H1 (cell line): ENCODE measurements at regions not wholly inside any gene's neighbourhood (a gene's known extent, or its start where the extent isn't known, plus 50 kb on each side); places are given as distances from the start of the nearest gene placed in this dataset.

Experiments used
- CTCF ChIA-PET: fragments of 300-600 bp; sonication (Branson Sonifier 250); formaldehyde crosslinking; loops from one replicate; lab custom pipeline; 2021; ENCODE audit not compliant: partially characterized antibody; lab: Charles Lee
- POLR2A ChIA-PET: fragments of 300-600 bp; sonication (Branson Sonifier 250); formaldehyde crosslinking; loops from one replicate; lab custom pipeline; 2021; ENCODE audit warnings: inconsistent platforms; ENCODE audit not compliant: partially characterized antibody; lab: Charles Lee
- DNase-seq, 2 experiments: peaks; one replicate each; pipeline versions ENCODE4 v3.0.0 to v3.0.0-alpha.2; 2010 to 2022; ENCODE audit warnings: low spot score in 2 of 2, low read depth in 1 of 2, mixed read lengths in 1 of 2
- FAIRE-seq: peaks from 2 replicates; lab custom pipeline; 2011; peaks lifted over from hg19 to GRCh38; lab: Jason Lieb, UNC
- H2AFZ ChIP-seq: 2 replicates; pipeline ENCODE4 v1.8.1; 2012; ENCODE audit warnings: low read length, inconsistent platforms
- H2AK5ac ChIP-seq: 2 replicates; pipeline ENCODE4 v1.6.1; 2013; ENCODE audit warnings: low read depth, low read length
- H2BK120ac ChIP-seq: replicated peaks from 2 replicates; pipeline ENCODE3; 2013; ENCODE audit warnings: low read depth, low read length, inconsistent platforms
- H2BK12ac ChIP-seq: 2 replicates; pipeline ENCODE4 v1.6.1; 2013; ENCODE audit warnings: low read depth, low read length
- H2BK15ac ChIP-seq: 2 replicates; pipeline ENCODE4 v1.6.1; 2013; ENCODE audit warnings: low read length
- H2BK20ac ChIP-seq: 2 replicates; pipeline ENCODE4 v1.6.1; 2013; ENCODE audit warnings: low read length
- H2BK5ac ChIP-seq: 2 replicates; pipeline ENCODE4 v1.6.1; 2013; ENCODE audit warnings: low read depth, low read length
- H3K14ac ChIP-seq: 2 replicates; pipeline ENCODE4 v1.6.1; 2013; ENCODE audit warnings: inconsistent platforms; ENCODE audit not compliant: insufficient read length
- H3K18ac ChIP-seq: 2 replicates; pipeline ENCODE4 v1.6.1; 2013; ENCODE audit warnings: low read length; ENCODE audit errors: extremely low read depth
- H3K23ac ChIP-seq: 2 replicates; pipeline ENCODE4 v1.6.1; 2013; ENCODE audit warnings: inconsistent platforms; ENCODE audit not compliant: insufficient read length
- H3K23me2 ChIP-seq: 2 replicates; pipeline ENCODE4 v1.6.1; 2013; ENCODE audit warnings: low read depth, low read length
- H3K27ac ChIP-seq: 2 replicates; pipeline ENCODE4 v1.6.1; 2011; ENCODE audit warnings: low read depth, low read length, inconsistent platforms
- H3K27me3 ChIP-seq, 4 experiments: replicated peaks in 1 of 4; 1 replicate in 1 of 4; 2 replicates in 3 of 4; pipeline versions ENCODE4 v1.6.1 to v1.8.1; 2011 to 2013; ENCODE audit warnings: low read length in 3 of 4, mild to moderate bottlenecking in 3 of 4, inconsistent platforms in 2 of 4, mixed read lengths in 2 of 4, moderate library complexity in 1 of 4; ENCODE audit not compliant: control insufficient read depth in 3 of 4, insufficient read depth in 3 of 4; ENCODE audit errors: extremely low read depth in 1 of 4
- H3K36me3 ChIP-seq, 4 experiments: 2 replicates each; pipeline versions ENCODE4 v1.6.1 to v1.8.1; 2011 to 2013; ENCODE audit warnings: mild to moderate bottlenecking in 4 of 4, low read length in 3 of 4, moderate library complexity in 2 of 4, control low read depth in 1 of 4, inconsistent platforms in 1 of 4; ENCODE audit not compliant: insufficient read depth in 4 of 4, control insufficient read depth in 2 of 4
- H3K4ac ChIP-seq: replicated peaks from 2 replicates; pipeline ENCODE3; 2013; ENCODE audit warnings: low read length, low read depth, mixed read lengths, inconsistent platforms; ENCODE audit not compliant: insufficient read length
- H3K4me1 ChIP-seq, 4 experiments: replicated peaks in 1 of 4; 1 replicate in 1 of 4; 2 replicates in 3 of 4; pipeline versions ENCODE4 v1.6.1 to v1.8.1; 2011 to 2013; ENCODE audit warnings: low read length in 3 of 4, inconsistent platforms in 2 of 4, mixed read lengths in 1 of 4; ENCODE audit not compliant: insufficient read depth in 4 of 4, control insufficient read depth in 3 of 4
- H3K4me2 ChIP-seq, 2 experiments: 2 replicates each; pipeline versions ENCODE4 v1.6.1 to v1.8.1; 2011 to 2013; ENCODE audit warnings: low read depth in 2 of 2, low read length in 2 of 2, control low read depth in 1 of 2, inconsistent platforms in 1 of 2, mild to moderate bottlenecking in 1 of 2; ENCODE audit not compliant: insufficient read depth in 1 of 2
- H3K4me3 ChIP-seq, 4 experiments: fragments of 200-600, 300-600 bp in 1 of 4; sonication (generic), shearing (Covaris generic), sonication (Bioruptor Twin) in 1 of 4; 2 replicates each; pipeline versions ENCODE4 v1.5.1 to v1.8.1; 2011 to 2016; ENCODE audit warnings: low read length in 4 of 4, low read depth in 3 of 4, control low read depth in 2 of 4, inconsistent platforms in 2 of 4, mild to moderate bottlenecking in 2 of 4, mixed read lengths in 1 of 4, moderate library complexity in 1 of 4; ENCODE audit not compliant: insufficient read depth in 2 of 4; ENCODE audit errors: extremely low read depth in 1 of 4
- H3K56ac ChIP-seq: replicated peaks from 2 replicates; pipeline ENCODE3; 2013; ENCODE audit warnings: low read depth, mild to moderate bottlenecking, mixed read lengths, low read length, inconsistent platforms; ENCODE audit not compliant: insufficient read length
- H3K79me1 ChIP-seq: 2 replicates; pipeline ENCODE4 v1.6.1; 2013; ENCODE audit warnings: low read depth, low read length, control low read depth
- H3K79me2 ChIP-seq, 2 experiments: 2 replicates each; pipeline versions ENCODE4 v1.6.1 to v1.8.1; 2012 to 2013; ENCODE audit warnings: low read length in 2 of 2, mild to moderate bottlenecking in 2 of 2, inconsistent platforms in 1 of 2; ENCODE audit not compliant: insufficient read depth in 2 of 2, control insufficient read depth in 1 of 2
- H3K9ac ChIP-seq, 4 experiments: replicated peaks in 1 of 4; 1 replicate in 1 of 4; 2 replicates in 3 of 4; pipeline versions ENCODE4 v1.6.1 to v1.8.1; 2011 to 2013; ENCODE audit warnings: low read depth in 3 of 4, low read length in 3 of 4, control low read depth in 2 of 4, mild to moderate bottlenecking in 2 of 4, moderate library complexity in 2 of 4, inconsistent platforms in 1 of 4; ENCODE audit errors: extremely low read depth in 1 of 4
- H3K9me3 ChIP-seq, 2 experiments: 2 replicates each; pipeline versions ENCODE4 v1.6.1 to v1.8.1; 2012 to 2013; ENCODE audit warnings: mild to moderate bottlenecking in 2 of 2, moderate library complexity in 2 of 2, control low read depth in 1 of 2, inconsistent platforms in 1 of 2, low read depth in 1 of 2, low read length in 1 of 2, mixed read lengths in 1 of 2; ENCODE audit not compliant: insufficient read depth in 2 of 2
- H4K20me1 ChIP-seq, 2 experiments: replicated peaks in 1 of 2; 2 replicates each; pipeline versions ENCODE3 to v1.8.1; 2011 to 2013; ENCODE audit warnings: inconsistent platforms in 2 of 2, low read length in 2 of 2, mild to moderate bottlenecking in 1 of 2; ENCODE audit not compliant: insufficient read depth in 2 of 2, control insufficient read depth in 1 of 2
- H4K5ac ChIP-seq: 2 replicates; pipeline ENCODE4 v1.6.1; 2013; ENCODE audit warnings: low read length, low read depth, mixed read lengths, inconsistent platforms; ENCODE audit not compliant: insufficient read length
- H4K8ac ChIP-seq: 2 replicates; pipeline ENCODE4 v1.8.0; 2013; ENCODE audit warnings: mild to moderate bottlenecking, moderate library complexity, low read length, inconsistent platforms; ENCODE audit not compliant: insufficient read depth; ENCODE audit errors: extremely low read depth
- H4K91ac ChIP-seq: replicated peaks from 2 replicates; pipeline ENCODE3; 2013; ENCODE audit warnings: low read length, mixed read lengths, inconsistent platforms; ENCODE audit not compliant: insufficient read length
- CHD2 ChIP-seq: IDR thresholded peaks from 2 replicates; pipeline ENCODE4 v1.6.1; 2012; ENCODE audit warnings: low read length, improper control_type of control experiment
- SIRT6 ChIP-seq: IDR thresholded peaks from one replicate; pipeline ENCODE4 v1.7.1; 2012; ENCODE audit warnings: low read length, inconsistent platforms
- WGBS, 2 experiments: shearing (Covaris generic) in 1 of 2; methylation state at CpG; one replicate each; pipeline versions ENCODE4 v1.1.6 to v1.1.7; 2013 to 2015; ENCODE audit warnings: low lambda C conversion rate in 2 of 2, mixed read lengths in 2 of 2, inconsistent platforms in 1 of 2, low coverage in 1 of 2, missing lambda C conversion rate in 1 of 2; ENCODE audit not compliant: insufficient replicate concordance in 2 of 2, insufficient coverage in 1 of 2, insufficient read length in 1 of 2; ENCODE audit errors: extremely low coverage in 1 of 2, missing lambda C conversion rate in 1 of 2; 5-methylcytosine and 5-hydroxymethylcytosine counted together

DNA sequence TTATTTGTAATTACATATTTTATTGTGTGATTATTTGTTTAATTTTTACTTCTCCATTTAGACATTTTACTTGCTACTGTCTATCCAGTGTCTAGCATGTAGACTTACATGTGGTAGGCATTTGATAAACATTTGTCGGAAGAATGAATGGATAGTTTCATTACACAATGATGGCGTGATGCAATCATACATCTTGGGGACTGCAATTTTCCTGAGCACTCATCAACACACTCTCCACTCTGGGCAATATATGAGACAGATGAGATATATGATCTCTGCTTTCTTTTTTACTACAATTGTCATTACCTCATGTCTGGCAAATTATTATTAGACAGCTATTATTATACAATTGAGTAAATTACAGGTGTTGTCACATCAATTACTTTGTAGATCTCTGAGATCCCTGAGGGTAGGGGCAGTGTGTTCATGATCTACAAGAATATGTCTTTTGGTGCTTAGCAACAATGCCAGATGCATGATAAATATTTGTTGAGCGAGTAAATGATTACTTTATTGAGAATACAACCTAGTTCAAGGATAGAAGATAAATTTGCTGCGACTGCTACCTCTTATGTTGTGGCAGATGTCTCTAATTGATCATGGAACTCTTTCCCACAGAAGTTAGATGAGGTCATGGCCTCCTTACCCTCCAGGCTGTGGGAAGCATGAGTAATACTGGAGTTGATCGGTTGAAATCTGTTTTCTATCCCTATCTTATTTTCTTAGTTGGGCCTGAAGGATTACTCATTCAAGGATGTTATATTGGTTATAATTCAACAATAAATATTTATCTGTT, 416.0 kb downstream of the LRIG3 start:
- FAIRE-seq, result no peak
- Histone ChIP-seq H3K79me1 (no peaks in the 10 kb centered on the region), H3K23ac (no peak overlapping the region), H4K5ac (no peak overlapping the region), H4K91ac (no peak overlapping the region), H3K4me3 (no peak overlapping the region), H2BK12ac (no peak overlapping the region), H3K27me3 (no peaks in the 10 kb centered on the region), H3K23me2 (no peaks in the 10 kb centered on the region; the same call in 1 of the 2 replicates), H2BK5ac (no peak overlapping the region), H3K9ac (no peak overlapping the region), H2BK20ac (no peak overlapping the region), H3K9me3 (no peaks in the 10 kb centered on the region), H3K79me2 (no peaks in the 10 kb centered on the region), H2BK15ac (no peak overlapping the region), H3K4me1 (no peaks in the 10 kb centered on the region; a peak in 1 of 7 replicates), H3K36me3 (no peaks in the 10 kb centered on the region), H2BK120ac (no peak overlapping the region), H3K4me2 (no peak overlapping the region), H3K4ac (no peak overlapping the region), H3K27ac (no peak overlapping the region), H3K56ac (no peak overlapping the region), H4K20me1 (no peaks in the 10 kb centered on the region), H2AFZ (no peak overlapping the region), H3K14ac (no peak overlapping the region), H3K18ac (no peak overlapping the region), H2AK5ac (no peak overlapping the region), H4K8ac (no peak overlapping the region)
- WGBS, 2 experiments, result 95% methylated on average over 5 of the region's 5 CpGs; no CpG with 5 or more reads in 1 of the 2 experiments
- CTCF ChIA-PET, result interaction anchor here (0.9 kb wide), 1 partner anchor 59 kb away, joined by 3 read pairs; no protein-coding TSS in a partner anchor
- POLR2A ChIA-PET, result no interaction called here
- DNase-seq, result no peak
- TF ChIP-seq SIRT6 (no peak), CHD2 (no peak)
